Transverse colon (tissue), 4 donors: ENCODE measurements at regions not wholly inside any gene's neighbourhood (a gene's known extent, or its start where the extent isn't known, plus 50 kb on each side); places are given as distances from the start of the nearest gene placed in this dataset.

Experiments used
- CTCF ChIP-seq, 5 experiments: fragments of 200-600 bp in 3 of 5; fragments of 450-650 bp in 2 of 5; sonication (generic) in 3 of 5; IDR thresholded peaks; 1 replicate in 2 of 5; 2 replicates in 3 of 5; pipeline ENCODE4 v1.5.1; 2016 to 2017; ENCODE audit warnings: antibody characterized with exemption in 5 of 5, inconsistent platforms in 3 of 5, mild to moderate bottlenecking in 2 of 5, moderate library complexity in 1 of 5
- POLR2AphosphoS5 ChIP-seq, 3 donors: sonication (generic); formaldehyde crosslinking; IDR thresholded peaks; one replicate each; pipeline ENCODE4 v1.6.1; 2016; ENCODE audit warnings: antibody characterized with exemption in 3 of 3

DNA sequence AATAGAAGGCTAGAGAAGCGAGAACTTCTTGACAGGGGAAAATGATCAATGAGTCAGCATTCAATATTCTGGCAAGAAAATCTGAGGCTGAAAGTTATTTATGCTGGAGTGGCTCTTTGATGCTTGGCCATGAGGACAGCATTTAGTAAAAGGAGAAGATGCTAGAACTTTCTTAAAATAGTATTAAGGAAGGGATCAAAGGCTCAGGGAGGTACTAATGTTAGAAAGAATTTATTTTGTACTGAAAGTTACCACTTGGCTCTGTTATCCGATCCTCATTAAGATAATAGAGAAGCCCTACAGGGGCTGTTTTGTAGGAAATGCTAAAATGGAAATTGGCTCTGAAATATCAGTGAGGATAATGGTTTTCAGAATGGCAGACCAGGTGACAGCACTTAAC is 1774.6 kb upstream of the PCDH20 start:
- TF ChIP-seq CTCF (IDR thresholded peaks at IDR 0.05) (no peak), POLR2AphosphoS5 (IDR thresholded peaks at IDR 0.05) (no peak)
